ENCODE measurements at regions not wholly inside any gene's neighbourhood (a gene's known extent, or its start where the extent isn't known, plus 50 kb on each side); places are given as distances from the start of the nearest gene placed in this dataset.

DNA sequence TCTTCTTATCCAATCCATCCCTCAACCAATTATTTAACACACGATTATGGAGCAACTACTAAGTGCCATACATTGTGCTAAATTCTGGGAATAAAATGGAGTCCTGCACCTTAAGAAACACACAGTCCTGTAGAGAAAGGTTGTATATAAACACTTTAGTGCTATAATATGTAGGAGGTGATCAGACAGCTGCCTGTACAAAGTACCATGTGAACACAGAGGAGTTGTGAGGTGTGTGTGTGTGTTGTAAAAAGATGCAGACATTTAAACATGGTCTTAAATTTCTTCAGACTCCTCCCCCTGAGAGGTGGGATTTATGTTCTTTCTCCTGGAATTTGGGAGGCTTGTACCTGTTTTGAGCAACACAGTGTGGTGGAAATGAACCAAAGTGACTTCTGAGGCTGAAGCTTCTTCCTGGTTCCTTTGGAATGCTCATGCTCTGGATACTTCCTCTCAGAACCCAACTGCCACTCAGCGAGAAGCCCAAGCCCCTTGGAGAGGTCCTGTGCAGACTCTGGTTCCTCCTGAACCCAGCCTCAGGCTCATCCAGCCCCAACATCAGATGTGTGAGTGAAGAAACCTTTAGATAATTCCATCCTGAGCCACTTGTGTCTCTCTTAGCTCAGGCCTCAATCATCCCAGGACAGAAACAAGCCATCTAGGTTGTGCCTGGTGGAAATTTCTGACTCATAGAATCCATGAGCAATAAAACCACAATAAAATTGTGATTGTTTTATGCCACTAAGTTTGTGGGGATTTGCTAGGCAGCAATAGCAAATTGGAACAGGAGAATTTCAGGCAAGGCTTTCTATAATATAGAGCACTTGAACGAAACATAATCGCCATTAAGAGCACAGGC, 161.2 kb upstream of the FAM3C start:
- Mint-ChIP-seq H3K9me3 (ENCODE audit: low read depth) (no peaks in the 10 kb centered on the region), H3K4me3 (no peak overlapping the region), H3K27ac (no peak overlapping the region), H3K36me3 (ENCODE audit: low read depth) (no peaks in the 10 kb centered on the region), H3K4me1 (peaks cover 2% of the 10 kb centered on the region), H3K27me3 (peaks cover 5% of the 10 kb centered on the region)
- intact Hi-C loops (cut with DNase I, micrococcal nuclease), result no loop called here
- no peak for DNase-seq
- no peak for ATAC-seq
- POLR2A ChIA-PET, result no interaction called here
- CTCF ChIA-PET, result interaction anchor here (0.6 kb wide), 1 partner anchor 267 kb away, joined by 3 read pairs; no protein-coding TSS in a partner anchor

GRCh38 chr7:121555558-121555957, 159.4 kb upstream of the FAM3C start:
- Mint-ChIP-seq H3K4me1 (peaks cover 2% of the 10 kb centered on the region), H3K9me3 (ENCODE audit: low read depth) (no peaks in the 10 kb centered on the region), H3K36me3 (ENCODE audit: low read depth) (no peaks in the 10 kb centered on the region), H3K4me3 (no peak overlapping the region), H3K27ac (no peak overlapping the region), H3K27me3 (peaks cover 3% of the 10 kb centered on the region)
- no peak for ATAC-seq
- intact Hi-C loops (cut with DNase I, micrococcal nuclease), result no loop called here
- CTCF ChIA-PET, result interaction anchor here (0.6 kb wide), 1 partner anchor 91 kb away, joined by 3 read pairs; no protein-coding TSS in a partner anchor
- POLR2A ChIA-PET, result no interaction called here
- DNase-seq, result no peak

GRCh38 chr7:121547544-121548092, 151.5 kb upstream of the FAM3C start:
- CTCF ChIA-PET, result interaction anchor here (0.8 to 3.8 kb wide), 16 partner anchors 12 to 447 kb away, joined by 3 to 86 read pairs (median 5); partner anchors contain the start of gene FAM3C
- intact Hi-C loops (cut with DNase I, micrococcal nuclease), result loop anchor here (1.0 to 10.0 kb wide), 9 partner anchors 153 to 740 kb away; partner anchors contain the start of genes CPED1 (in 2 of the 2), FAM3C (in 1 of the 2) and ING3 (in 1 of the 2)
- Mint-ChIP-seq H3K27me3 (peaks cover 4% of the 10 kb centered on the region), H3K4me3 (no peak overlapping the region), H3K27ac (no peak overlapping the region), H3K4me1 (peaks cover 29% of the 10 kb centered on the region), H3K36me3 (ENCODE audit: low read depth) (no peaks in the 10 kb centered on the region), H3K9me3 (ENCODE audit: low read depth) (no peaks in the 10 kb centered on the region)
- no peak for DNase-seq
- POLR2A ChIA-PET, result no interaction called here
- ATAC-seq, result peak; percentile 61

DNA sequence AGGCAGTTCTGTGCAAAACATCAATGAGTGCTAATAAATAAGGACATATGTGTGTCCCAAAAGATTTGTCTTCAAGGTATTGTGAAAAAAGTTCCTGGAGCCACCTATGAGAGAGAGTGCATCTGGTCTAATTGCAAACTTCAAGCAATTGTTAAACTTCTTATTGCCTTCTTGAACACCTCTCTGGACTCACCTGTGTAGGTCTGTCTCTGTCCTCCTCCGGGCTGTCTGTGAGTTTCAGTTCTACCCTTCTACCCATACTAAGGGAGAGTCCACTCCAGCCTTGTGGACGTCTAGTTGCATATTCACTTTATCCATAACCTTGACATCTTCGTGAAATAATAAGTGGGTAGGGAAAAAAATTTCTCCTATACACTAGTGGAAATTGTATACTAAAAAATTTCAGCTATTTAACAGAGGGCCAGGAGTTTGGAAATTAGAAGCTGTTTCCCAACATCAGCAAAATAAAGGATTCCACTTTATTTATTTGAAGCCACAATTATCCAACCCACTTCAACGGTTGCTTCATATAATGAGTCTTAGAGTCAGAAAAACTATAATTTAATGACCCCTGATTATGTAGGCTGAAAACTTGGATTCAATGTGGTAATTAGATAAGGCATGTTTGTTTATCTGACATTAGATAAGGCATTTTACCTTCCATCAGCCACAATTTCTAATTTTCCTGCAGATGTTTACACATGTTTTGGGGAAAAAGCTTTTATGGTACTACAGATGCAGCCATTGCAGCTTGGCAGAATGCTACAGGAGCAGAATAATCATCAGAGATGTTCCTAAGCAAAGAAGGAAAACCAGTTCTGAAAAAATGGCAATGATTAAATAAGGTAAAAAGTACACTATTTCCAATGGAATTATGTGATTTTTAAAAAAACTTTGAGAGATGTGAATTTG, 150.8 kb upstream of the FAM3C start:
- Mint-ChIP-seq H3K36me3 (ENCODE audit: low read depth) (no peaks in the 10 kb centered on the region), H3K27me3 (peaks cover 4% of the 10 kb centered on the region), H3K4me3 (no peak overlapping the region), H3K9me3 (ENCODE audit: low read depth) (no peaks in the 10 kb centered on the region), H3K27ac (no peak overlapping the region), H3K4me1 (peaks cover 30% of the 10 kb centered on the region)
- ChIA-PET POLR2A (no interaction called here), CTCF (interaction anchor here (0.5 to 3.8 kb wide), 19 partner anchors 11 to 448 kb away, joined by 3 to 86 read pairs (median 4); partner anchors contain the start of gene FAM3C)
- DNase-seq (no peak), ATAC-seq (no peak)
- intact Hi-C loops (cut with DNase I, micrococcal nuclease), result loop anchor here (1.0 to 10.0 kb wide), 10 partner anchors 151 to 740 kb away; partner anchors contain the start of genes CPED1 (in 2 of the 2), FAM3C (in 2 of the 2) and ING3 (in 1 of the 2)

DNA sequence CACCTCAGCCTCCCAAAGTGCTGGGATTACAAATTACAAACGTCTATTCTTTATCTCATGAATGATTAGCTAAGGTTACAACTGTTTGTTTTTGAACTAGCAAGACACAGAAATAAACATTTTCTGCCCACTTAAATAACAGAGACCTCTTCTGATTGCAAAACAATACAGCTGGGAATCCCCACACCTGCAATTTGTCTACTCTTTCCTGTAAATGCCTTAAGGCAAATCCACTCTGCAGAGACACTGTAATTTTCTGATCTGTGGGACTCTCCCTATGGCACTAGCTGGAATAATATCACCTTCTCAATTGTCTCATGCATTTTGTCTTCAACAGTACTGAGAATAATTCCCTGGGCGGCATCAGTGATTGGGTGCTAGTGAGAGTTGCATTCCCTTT, 149.3 kb upstream of the FAM3C start:
- Mint-ChIP-seq H3K36me3 (ENCODE audit: low read depth) (no peaks in the 10 kb centered on the region), H3K4me3 (no peak overlapping the region), H3K27me3 (peaks cover 4% of the 10 kb centered on the region), H3K9me3 (ENCODE audit: low read depth) (no peaks in the 10 kb centered on the region), H3K4me1 (peaks cover 30% of the 10 kb centered on the region), H3K27ac (peak overlapping the region; percentile 38)
- intact Hi-C loops (cut with DNase I, micrococcal nuclease), result loop anchor here (1.0 to 10.0 kb wide), 12 partner anchors 15 to 738 kb away; partner anchors contain the start of genes CPED1 (in 2 of the 2), FAM3C (in 1 of the 2) and ING3 (in 1 of the 2)
- ChIA-PET CTCF (interaction anchor here (0.7 to 2.1 kb wide), 6 partner anchors 15 to 193 kb away, joined by 3 to 22 read pairs (median 3); no protein-coding TSS in a partner anchor), POLR2A (no interaction called here)
- ATAC-seq, result peak; percentile 31
- DNase-seq, result no peak

DNA sequence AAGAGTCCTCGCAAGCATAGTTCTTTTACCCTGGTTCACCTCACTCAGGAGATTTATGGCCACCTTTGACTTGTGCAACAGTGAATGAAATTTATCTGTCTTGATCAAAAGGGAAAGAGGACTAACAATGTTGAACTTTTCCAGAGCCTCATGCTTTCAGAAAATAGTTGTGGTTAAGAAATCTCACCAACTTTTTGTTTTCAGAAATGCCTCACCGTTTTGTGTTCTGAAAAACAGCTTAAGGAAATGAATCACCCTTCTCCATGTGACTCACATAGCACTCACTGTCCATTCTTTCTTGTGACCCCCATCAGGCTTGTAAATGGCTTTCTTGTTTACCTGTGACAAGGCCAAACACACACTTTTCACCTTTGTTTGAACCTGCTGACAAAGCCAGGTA, 148.6 kb upstream of the FAM3C start:
- H3K27me3 Mint-ChIP-seq, result peaks cover 2% of the 10 kb centered on the region
- H3K4me3 Mint-ChIP-seq, result no peak overlapping the region
- H3K27ac Mint-ChIP-seq, result peak overlapping the region; percentile 67
- H3K4me1 Mint-ChIP-seq, result peaks cover 30% of the 10 kb centered on the region
- ATAC-seq, result peak; percentile 86
- ChIA-PET POLR2A (no interaction called here), CTCF (interaction anchor here (0.7 to 2.1 kb wide), 5 partner anchors 14 to 178 kb away, joined by 3 to 22 read pairs (median 3); no protein-coding TSS in a partner anchor)
- intact Hi-C loops (cut with DNase I, micrococcal nuclease), result loop anchor here (1.0 to 10.0 kb wide), 12 partner anchors 14 to 737 kb away; partner anchors contain the start of genes CPED1 (in 2 of the 2), FAM3C (in 1 of the 2) and ING3 (in 1 of the 2)
- no peaks in the 10 kb centered on the region for H3K36me3 Mint-ChIP-seq (ENCODE audit: low read depth)
- H3K9me3 Mint-ChIP-seq (ENCODE audit: low read depth), result no peaks in the 10 kb centered on the region
- no peak for DNase-seq

GRCh38 chr7:121544238-121544637, 148.1 kb upstream of the FAM3C start:
- peaks cover 2% of the 10 kb centered on the region for H3K27me3 Mint-ChIP-seq
- peaks cover 30% of the 10 kb centered on the region for H3K4me1 Mint-ChIP-seq
- H3K27ac Mint-ChIP-seq, result no peak overlapping the region
- no peak overlapping the region for H3K4me3 Mint-ChIP-seq
- DNase-seq (no peak), ATAC-seq (no peak)
- POLR2A ChIA-PET, result no interaction called here
- no peaks in the 10 kb centered on the region for H3K9me3 Mint-ChIP-seq (ENCODE audit: low read depth)
- CTCF ChIA-PET, result interaction anchor here (1.4 to 2.1 kb wide), 2 partner anchors 48 to 177 kb away, joined by 3 to 22 read pairs; no protein-coding TSS in a partner anchor
- no peaks in the 10 kb centered on the region for H3K36me3 Mint-ChIP-seq (ENCODE audit: low read depth)
- intact Hi-C loops (cut with DNase I, micrococcal nuclease), result loop anchor here (1.0 to 10.0 kb wide), 8 partner anchors 14 to 589 kb away; partner anchors contain the start of genes CPED1 (in 1 of the 2), FAM3C (in 1 of the 2) and ING3 (in 1 of the 2)

GRCh38 chr7:121541457-121541856, 145.3 kb upstream of the FAM3C start:
- intact Hi-C loops (cut with DNase I, micrococcal nuclease), result loop anchor here (10.0 kb wide), 3 partner anchors 147 to 587 kb away; partner anchors contain the start of genes CPED1 (in 1 of the 2), FAM3C (in 1 of the 2) and ING3 (in 1 of the 2)
- H3K27me3 Mint-ChIP-seq, result peaks cover 12% of the 10 kb centered on the region
- no peak overlapping the region for H3K27ac Mint-ChIP-seq
- no peaks in the 10 kb centered on the region for H3K36me3 Mint-ChIP-seq (ENCODE audit: low read depth)
- H3K9me3 Mint-ChIP-seq (ENCODE audit: low read depth), result no peaks in the 10 kb centered on the region
- DNase-seq, result no peak
- no peak overlapping the region for H3K4me3 Mint-ChIP-seq
- ChIA-PET CTCF (interaction anchor here (0.9 to 1.5 kb wide), 3 partner anchors 10 to 174 kb away, joined by 3 to 4 read pairs (median 4); no protein-coding TSS in a partner anchor), POLR2A (no interaction called here)
- no peak for ATAC-seq
- peaks cover 30% of the 10 kb centered on the region for H3K4me1 Mint-ChIP-seq

- intact Hi-C loops (cut with DNase I, micrococcal nuclease), result loop anchor here (10.0 kb wide), 3 partner anchors 145 to 585 kb away; partner anchors contain the start of genes CPED1 (in 1 of the 2), FAM3C (in 1 of the 2) and ING3 (in 1 of the 2)
- ATAC-seq (no peak), DNase-seq (no peak)
- H3K36me3 Mint-ChIP-seq (ENCODE audit: low read depth), result no peaks in the 10 kb centered on the region
- H3K27ac Mint-ChIP-seq, result no peak overlapping the region
- peaks cover 18% of the 10 kb centered on the region for H3K4me1 Mint-ChIP-seq
- no peak overlapping the region for H3K4me3 Mint-ChIP-seq
- H3K9me3 Mint-ChIP-seq (ENCODE audit: low read depth), result no peaks in the 10 kb centered on the region
- H3K27me3 Mint-ChIP-seq, result peaks cover 10% of the 10 kb centered on the region
- ChIA-PET CTCF (interaction anchor here (0.7 kb wide), 1 partner anchor 127 kb away, joined by 3 read pairs; no protein-coding TSS in a partner anchor), POLR2A (no interaction called here)
Measured at GRCh38 chr7:121540138-121540537, 144.0 kb upstream of the FAM3C start.

DNA sequence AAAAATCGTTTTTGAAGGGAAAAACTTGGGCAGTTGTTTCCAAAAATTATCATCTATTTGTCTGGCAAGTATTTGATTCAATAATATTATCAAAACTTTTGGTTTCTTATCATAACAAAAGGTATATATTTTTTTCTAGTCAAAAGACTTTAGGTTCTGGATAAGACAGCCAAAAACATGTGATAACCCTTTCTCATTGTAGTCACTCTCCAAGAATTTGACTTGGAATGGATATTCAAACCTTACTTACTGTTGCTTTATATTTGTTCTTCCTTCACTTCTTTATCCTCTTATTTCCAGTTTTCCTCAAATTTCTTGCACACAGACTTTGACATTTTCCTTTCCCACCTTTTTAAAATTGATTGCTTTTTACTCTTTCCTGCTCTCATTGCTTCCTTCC, 140.9 kb upstream of the FAM3C start:
- Mint-ChIP-seq H3K27ac (no peak overlapping the region), H3K4me1 (no peaks in the 10 kb centered on the region), H3K4me3 (no peak overlapping the region), H3K36me3 (ENCODE audit: low read depth) (no peaks in the 10 kb centered on the region), H3K9me3 (ENCODE audit: low read depth) (no peaks in the 10 kb centered on the region), H3K27me3 (peaks cover 12% of the 10 kb centered on the region)
- intact Hi-C loops (cut with DNase I, micrococcal nuclease), result no loop called here
- ATAC-seq (no peak), DNase-seq (no peak)
- POLR2A ChIA-PET, result no interaction called here
- CTCF ChIA-PET, result no interaction called here
